Colonic mucosa (tissue), 4 donors: ENCODE measurements at regions not wholly inside any gene's neighbourhood (a gene's known extent, or its start where the extent isn't known, plus 50 kb on each side); places are given as distances from the start of the nearest gene placed in this dataset.

ENCODE experiments used
- DNase-seq: peaks from one replicate; pipeline ENCODE4 v3.0.0-alpha.2; 2020
- H3K27ac ChIP-seq: fragments of 200-600 bp; one replicate; pipeline ENCODE4 v1.8.0; 2021
- H3K27me3 ChIP-seq: fragments of 200-600 bp; one replicate; pipeline ENCODE4 v1.8.0; 2021
- H3K36me3 ChIP-seq: fragments of 200-600 bp; one replicate; pipeline ENCODE4 v1.8.0; 2021
- H3K4me1 ChIP-seq: fragments of 200-600 bp; one replicate; pipeline ENCODE4 v1.8.0; 2021; ENCODE audit warnings: mild to moderate bottlenecking
- H3K4me3 ChIP-seq: fragments of 200-600 bp; one replicate; pipeline ENCODE4 v1.8.0; 2021
- H3K9ac ChIP-seq, 2 donors: one replicate each; pipeline ENCODE4 v1.7.0; 2013; ENCODE audit warnings: control low read depth in 2 of 2, low read depth in 2 of 2, low read length in 2 of 2
- H3K9me3 ChIP-seq: fragments of 200-600 bp; one replicate; pipeline ENCODE4 v1.8.0; 2021
- CTCF ChIP-seq: fragments of 200-600 bp; IDR thresholded peaks from one replicate; pipeline ENCODE4 v1.8.0; 2022; ENCODE audit warnings: antibody characterized with exemption, mild to moderate bottlenecking
- intact Hi-C: fragments of 100-400 bp; cut with DNase I; formaldehyde crosslinking; loops from one replicate; pipeline ENCODE4 v1.14.1; 2022
- donor health status: healthy.
- donor health status: DM: no; HTN: no; CAD: no.
- donor health status: DM: no; HTN: no; CAD: no.

GRCh38 chr3:64884536-64884935 lies 196.7 kb upstream of the ADAMTS9 start:
- Histone ChIP-seq H3K27ac (no peak overlapping the region), H3K9ac (no peak overlapping the region), H3K27me3 (no peaks in the 10 kb centered on the region), H3K36me3 (no peaks in the 10 kb centered on the region), H3K9me3 (no peaks in the 10 kb centered on the region), H3K4me3 (no peak overlapping the region), H3K4me1 (no peaks in the 10 kb centered on the region)
- no peak for DNase-seq
- TF ChIP-seq CTCF, result no peak
- intact Hi-C loops, result no loop called here

- H3K27me3 ChIP-seq, result no peaks in the 10 kb centered on the region
- no peaks in the 10 kb centered on the region for H3K9me3 ChIP-seq
- H3K4me1 ChIP-seq, result no peaks in the 10 kb centered on the region
- H3K9ac ChIP-seq, result no peak overlapping the region
- intact Hi-C loops, result no loop called here
- DNase-seq, result no peak
- TF ChIP-seq CTCF, result no peak
- H3K4me3 ChIP-seq, result no peak overlapping the region
- no peak overlapping the region for H3K27ac ChIP-seq
- H3K36me3 ChIP-seq, result no peaks in the 10 kb centered on the region
Measured at GRCh38 chr3:64880916-64881315, 193.1 kb upstream of the ADAMTS9 start.

GRCh38 chr3:64878362-64878761 lies 190.6 kb upstream of the ADAMTS9 start:
- Histone ChIP-seq H3K27me3 (no peaks in the 10 kb centered on the region), H3K4me1 (no peaks in the 10 kb centered on the region), H3K4me3 (no peak overlapping the region), H3K27ac (no peak overlapping the region), H3K9me3 (no peaks in the 10 kb centered on the region), H3K9ac (no peak overlapping the region), H3K36me3 (no peaks in the 10 kb centered on the region)
- DNase-seq, result no peak
- TF ChIP-seq CTCF, result no peak
- intact Hi-C loops, result no loop called here

- H3K4me3 ChIP-seq, result no peak overlapping the region
- intact Hi-C loops, result no loop called here
- no peak for DNase-seq
- H3K4me1 ChIP-seq, result no peaks in the 10 kb centered on the region
- no peaks in the 10 kb centered on the region for H3K36me3 ChIP-seq
- H3K27ac ChIP-seq, result no peak overlapping the region
- TF ChIP-seq CTCF, result no peak
- H3K9me3 ChIP-seq, result no peaks in the 10 kb centered on the region
- H3K9ac ChIP-seq, result no peak overlapping the region
- no peaks in the 10 kb centered on the region for H3K27me3 ChIP-seq
Measured at GRCh38 chr3:64873400-64873799, 185.6 kb upstream of the ADAMTS9 start.

- H3K27ac ChIP-seq, result no peak overlapping the region
- peaks cover 4% of the 10 kb centered on the region for H3K4me1 ChIP-seq
- H3K36me3 ChIP-seq, result no peaks in the 10 kb centered on the region
- TF ChIP-seq CTCF, result no peak
- H3K27me3 ChIP-seq, result no peaks in the 10 kb centered on the region
- intact Hi-C loops, result no loop called here
- no peak overlapping the region for H3K4me3 ChIP-seq
- no peak for DNase-seq
- no peak overlapping the region for H3K9ac ChIP-seq
- no peaks in the 10 kb centered on the region for H3K9me3 ChIP-seq
Measured at GRCh38 chr3:64872345-64872744, 184.5 kb upstream of the ADAMTS9 start.

- DNase-seq, result no peak
- Histone ChIP-seq H3K9me3 (no peaks in the 10 kb centered on the region), H3K9ac (no peak overlapping the region), H3K27ac (no peak overlapping the region), H3K4me3 (no peak overlapping the region), H3K4me1 (peaks cover 5% of the 10 kb centered on the region), H3K27me3 (no peaks in the 10 kb centered on the region), H3K36me3 (no peaks in the 10 kb centered on the region)
- TF ChIP-seq CTCF, result no peak
- intact Hi-C loops, result no loop called here
Measured at GRCh38 chr3:64871834-64872249, 184.0 kb upstream of the ADAMTS9 start.
